H1 (cell line): ENCODE measurements at regions not wholly inside any gene's neighbourhood (a gene's known extent, or its start where the extent isn't known, plus 50 kb on each side); places are given as distances from the start of the nearest gene placed in this dataset.
A peak's percentile ranks its signal among the peaks of the same experiment; 100 is the strongest.

Experiments
- CTCF ChIA-PET: fragments of 300-600 bp; sonication (Branson Sonifier 250); formaldehyde crosslinking; loops from one replicate; lab custom pipeline; 2021; ENCODE audit not compliant: partially characterized antibody; lab: Charles Lee
- POLR2A ChIA-PET: fragments of 300-600 bp; sonication (Branson Sonifier 250); formaldehyde crosslinking; loops from one replicate; lab custom pipeline; 2021; ENCODE audit warnings: inconsistent platforms; ENCODE audit not compliant: partially characterized antibody; lab: Charles Lee
- DNase-seq, 2 experiments: peaks; one replicate each; pipeline versions ENCODE4 v3.0.0 to v3.0.0-alpha.2; 2010 to 2022; ENCODE audit warnings: low spot score in 2 of 2, low read depth in 1 of 2, mixed read lengths in 1 of 2
- FAIRE-seq: peaks from 2 replicates; lab custom pipeline; 2011; peaks lifted over from hg19 to GRCh38; lab: Jason Lieb, UNC
- H2AFZ ChIP-seq: 2 replicates; pipeline ENCODE4 v1.8.1; 2012; ENCODE audit warnings: low read length, inconsistent platforms
- H2AK5ac ChIP-seq: 2 replicates; pipeline ENCODE4 v1.6.1; 2013; ENCODE audit warnings: low read depth, low read length
- H2BK120ac ChIP-seq: replicated peaks from 2 replicates; pipeline ENCODE3; 2013; ENCODE audit warnings: low read depth, low read length, inconsistent platforms
- H2BK12ac ChIP-seq: 2 replicates; pipeline ENCODE4 v1.6.1; 2013; ENCODE audit warnings: low read depth, low read length
- H2BK15ac ChIP-seq: 2 replicates; pipeline ENCODE4 v1.6.1; 2013; ENCODE audit warnings: low read length
- H2BK20ac ChIP-seq: 2 replicates; pipeline ENCODE4 v1.6.1; 2013; ENCODE audit warnings: low read length
- H2BK5ac ChIP-seq: 2 replicates; pipeline ENCODE4 v1.6.1; 2013; ENCODE audit warnings: low read depth, low read length
- H3K14ac ChIP-seq: 2 replicates; pipeline ENCODE4 v1.6.1; 2013; ENCODE audit warnings: inconsistent platforms; ENCODE audit not compliant: insufficient read length
- H3K18ac ChIP-seq: 2 replicates; pipeline ENCODE4 v1.6.1; 2013; ENCODE audit warnings: low read length; ENCODE audit errors: extremely low read depth
- H3K23ac ChIP-seq: 2 replicates; pipeline ENCODE4 v1.6.1; 2013; ENCODE audit warnings: inconsistent platforms; ENCODE audit not compliant: insufficient read length
- H3K23me2 ChIP-seq: 2 replicates; pipeline ENCODE4 v1.6.1; 2013; ENCODE audit warnings: low read depth, low read length
- H3K27ac ChIP-seq: 2 replicates; pipeline ENCODE4 v1.6.1; 2011; ENCODE audit warnings: low read depth, low read length, inconsistent platforms
- H3K27me3 ChIP-seq, 4 experiments: replicated peaks in 1 of 4; 1 replicate in 1 of 4; 2 replicates in 3 of 4; pipeline versions ENCODE4 v1.6.1 to v1.8.1; 2011 to 2013; ENCODE audit warnings: low read length in 3 of 4, mild to moderate bottlenecking in 3 of 4, inconsistent platforms in 2 of 4, mixed read lengths in 2 of 4, moderate library complexity in 1 of 4; ENCODE audit not compliant: control insufficient read depth in 3 of 4, insufficient read depth in 3 of 4; ENCODE audit errors: extremely low read depth in 1 of 4
- H3K36me3 ChIP-seq, 4 experiments: 2 replicates each; pipeline versions ENCODE4 v1.6.1 to v1.8.1; 2011 to 2013; ENCODE audit warnings: mild to moderate bottlenecking in 4 of 4, low read length in 3 of 4, moderate library complexity in 2 of 4, control low read depth in 1 of 4, inconsistent platforms in 1 of 4; ENCODE audit not compliant: insufficient read depth in 4 of 4, control insufficient read depth in 2 of 4
- H3K4ac ChIP-seq: replicated peaks from 2 replicates; pipeline ENCODE3; 2013; ENCODE audit warnings: low read length, low read depth, mixed read lengths, inconsistent platforms; ENCODE audit not compliant: insufficient read length
- H3K4me1 ChIP-seq, 4 experiments: replicated peaks in 1 of 4; 1 replicate in 1 of 4; 2 replicates in 3 of 4; pipeline versions ENCODE4 v1.6.1 to v1.8.1; 2011 to 2013; ENCODE audit warnings: low read length in 3 of 4, inconsistent platforms in 2 of 4, mixed read lengths in 1 of 4; ENCODE audit not compliant: insufficient read depth in 4 of 4, control insufficient read depth in 3 of 4
- H3K4me2 ChIP-seq, 2 experiments: 2 replicates each; pipeline versions ENCODE4 v1.6.1 to v1.8.1; 2011 to 2013; ENCODE audit warnings: low read depth in 2 of 2, low read length in 2 of 2, control low read depth in 1 of 2, inconsistent platforms in 1 of 2, mild to moderate bottlenecking in 1 of 2; ENCODE audit not compliant: insufficient read depth in 1 of 2
- H3K4me3 ChIP-seq, 4 experiments: fragments of 200-600, 300-600 bp in 1 of 4; sonication (generic), shearing (Covaris generic), sonication (Bioruptor Twin) in 1 of 4; 2 replicates each; pipeline versions ENCODE4 v1.5.1 to v1.8.1; 2011 to 2016; ENCODE audit warnings: low read length in 4 of 4, low read depth in 3 of 4, control low read depth in 2 of 4, inconsistent platforms in 2 of 4, mild to moderate bottlenecking in 2 of 4, mixed read lengths in 1 of 4, moderate library complexity in 1 of 4; ENCODE audit not compliant: insufficient read depth in 2 of 4; ENCODE audit errors: extremely low read depth in 1 of 4
- H3K56ac ChIP-seq: replicated peaks from 2 replicates; pipeline ENCODE3; 2013; ENCODE audit warnings: low read depth, mild to moderate bottlenecking, mixed read lengths, low read length, inconsistent platforms; ENCODE audit not compliant: insufficient read length
- H3K79me1 ChIP-seq: 2 replicates; pipeline ENCODE4 v1.6.1; 2013; ENCODE audit warnings: low read depth, low read length, control low read depth
- H3K79me2 ChIP-seq, 2 experiments: 2 replicates each; pipeline versions ENCODE4 v1.6.1 to v1.8.1; 2012 to 2013; ENCODE audit warnings: low read length in 2 of 2, mild to moderate bottlenecking in 2 of 2, inconsistent platforms in 1 of 2; ENCODE audit not compliant: insufficient read depth in 2 of 2, control insufficient read depth in 1 of 2
- H3K9ac ChIP-seq, 4 experiments: replicated peaks in 1 of 4; 1 replicate in 1 of 4; 2 replicates in 3 of 4; pipeline versions ENCODE4 v1.6.1 to v1.8.1; 2011 to 2013; ENCODE audit warnings: low read depth in 3 of 4, low read length in 3 of 4, control low read depth in 2 of 4, mild to moderate bottlenecking in 2 of 4, moderate library complexity in 2 of 4, inconsistent platforms in 1 of 4; ENCODE audit errors: extremely low read depth in 1 of 4
- H3K9me3 ChIP-seq, 2 experiments: 2 replicates each; pipeline versions ENCODE4 v1.6.1 to v1.8.1; 2012 to 2013; ENCODE audit warnings: mild to moderate bottlenecking in 2 of 2, moderate library complexity in 2 of 2, control low read depth in 1 of 2, inconsistent platforms in 1 of 2, low read depth in 1 of 2, low read length in 1 of 2, mixed read lengths in 1 of 2; ENCODE audit not compliant: insufficient read depth in 2 of 2
- H4K20me1 ChIP-seq, 2 experiments: replicated peaks in 1 of 2; 2 replicates each; pipeline versions ENCODE3 to v1.8.1; 2011 to 2013; ENCODE audit warnings: inconsistent platforms in 2 of 2, low read length in 2 of 2, mild to moderate bottlenecking in 1 of 2; ENCODE audit not compliant: insufficient read depth in 2 of 2, control insufficient read depth in 1 of 2
- H4K5ac ChIP-seq: 2 replicates; pipeline ENCODE4 v1.6.1; 2013; ENCODE audit warnings: low read length, low read depth, mixed read lengths, inconsistent platforms; ENCODE audit not compliant: insufficient read length
- H4K8ac ChIP-seq: 2 replicates; pipeline ENCODE4 v1.8.0; 2013; ENCODE audit warnings: mild to moderate bottlenecking, moderate library complexity, low read length, inconsistent platforms; ENCODE audit not compliant: insufficient read depth; ENCODE audit errors: extremely low read depth
- H4K91ac ChIP-seq: replicated peaks from 2 replicates; pipeline ENCODE3; 2013; ENCODE audit warnings: low read length, mixed read lengths, inconsistent platforms; ENCODE audit not compliant: insufficient read length
- CHD1 ChIP-seq: IDR thresholded peaks from 2 replicates; pipeline ENCODE4 v1.6.1; 2012; ENCODE audit warnings: low read depth, low read length, improper control_type of control experiment
- HDAC2 ChIP-seq, 2 experiments: fragments of 300-600 bp in 1 of 2; sonication (generic) in 1 of 2; IDR thresholded peaks; 2 replicates each; pipeline ENCODE4 v1.6.1; 2011 to 2012; ENCODE audit warnings: low read depth in 2 of 2, low read length in 2 of 2, mild to moderate bottlenecking in 2 of 2, moderate library complexity in 2 of 2, borderline replicate concordance in 1 of 2, inconsistent platforms in 1 of 2
- KDM4A ChIP-seq: IDR thresholded peaks from one replicate; pipeline ENCODE4 v1.7.1; 2012; ENCODE audit warnings: low read depth, mild to moderate bottlenecking, moderate library complexity, low read length, inconsistent platforms; ENCODE audit not compliant: severe bottlenecking
- KDM5A ChIP-seq: fragments of 200-600 bp; IDR thresholded peaks from 2 replicates; pipeline ENCODE4 v1.7.1; 2012; ENCODE audit warnings: mild to moderate bottlenecking, low read length, inconsistent platforms, mixed read lengths
- YY1 ChIP-seq: IDR thresholded peaks from 2 replicates; pipeline ENCODE4 v1.6.1; 2011; ENCODE audit warnings: low read depth, mild to moderate bottlenecking, low read length
- WGBS, 2 experiments: shearing (Covaris generic) in 1 of 2; methylation state at CpG; one replicate each; pipeline versions ENCODE4 v1.1.6 to v1.1.7; 2013 to 2015; ENCODE audit warnings: low lambda C conversion rate in 2 of 2, mixed read lengths in 2 of 2, inconsistent platforms in 1 of 2, low coverage in 1 of 2, missing lambda C conversion rate in 1 of 2; ENCODE audit not compliant: insufficient replicate concordance in 2 of 2, insufficient coverage in 1 of 2, insufficient read length in 1 of 2; ENCODE audit errors: extremely low coverage in 1 of 2, missing lambda C conversion rate in 1 of 2; 5-methylcytosine and 5-hydroxymethylcytosine counted together

- no peak overlapping the region for H3K4me2 ChIP-seq
- H3K23ac ChIP-seq: no peak overlapping the region
- H3K9me3 ChIP-seq: peaks cover 0 to 5% of the 10 kb centered on the region in 2 experiments; a peak in 1 of 4 replicates
- TF ChIP-seq KDM4A (no peak), KDM5A (no peak), HDAC2 (IDR thresholded peaks at IDR 0.05; ENCODE audit: borderline replicate concordance in 1 of 2, low read depth in 2 of 2, low read length in 2 of 2) (no peak), YY1 (no peak), CHD1 (no peak)
- TF ChIP-seq, all 59 proteins: peak for 0
- Histone ChIP-seq H3K9ac (no peak overlapping the region), H2BK120ac (no peak overlapping the region), H2AK5ac (peak overlapping the region; percentile 31; the same call in 1 of the 2 replicates), H4K20me1 (peaks cover 0 to 7% of the 10 kb centered on the region in 2 experiments), H3K79me2 (no peaks in the 10 kb centered on the region; a peak in 1 of 4 replicates), H3K4ac (no peak overlapping the region), H2BK15ac (no peak overlapping the region), H2BK5ac (peak overlapping the region; percentile 22; the same call in 1 of the 2 replicates), H3K18ac (no peak overlapping the region), H3K23me2 (peaks cover 19% of the 10 kb centered on the region), H4K8ac (no peak overlapping the region), H3K4me3 (no peak overlapping the region), H2BK20ac (no peak overlapping the region), H3K56ac (no peak overlapping the region), H2AFZ (no peak overlapping the region), H3K4me1 (peaks cover 3 to 24% (median 16%) of the 10 kb centered on the region in 4 experiments), H4K91ac (no peak overlapping the region), H3K36me3 (peaks cover 0 to 3% (median 0%) of the 10 kb centered on the region in 4 experiments; a peak in 1 of 8 replicates), H3K14ac (no peak overlapping the region), H2BK12ac (no peak overlapping the region), H3K27me3 (no peaks in the 10 kb centered on the region; a peak in 1 of 7 replicates), H3K27ac (no peak overlapping the region), H4K5ac (no peak overlapping the region), H3K79me1 (no peaks in the 10 kb centered on the region)
- DNase-seq (no peak), FAIRE-seq (no peak)
- 86% methylated on average over 6 of the region's 6 CpGs; no CpG with 5 or more reads in 1 of the 2 experiments for WGBS, 2 experiments
- CTCF ChIA-PET: interaction anchor here (0.6 to 1.6 kb wide), 3 partner anchors 8 to 137 kb away, joined by 3 to 7 read pairs (median 4); no protein-coding TSS in a partner anchor
- POLR2A ChIA-PET: no interaction called here
Measured at GRCh38 chr2:237209885-237210284, 124.2 kb downstream of the COPS8 start.
